Left lung (tissue), 4 donors: ENCODE measurements at regions not wholly inside any gene's neighbourhood (a gene's known extent, or its start where the extent isn't known, plus 50 kb on each side); places are given as distances from the start of the nearest gene placed in this dataset.

Experiments used
- ATAC-seq: fragments of 200-7000 bp; cut with Tn5 transposase; one replicate; pipeline ENCODE4 v1.9.1; 2020; ENCODE audit warnings: moderate library complexity
- DNase-seq, 4 donors: peaks; one replicate each; pipeline ENCODE4 v3.0.0-alpha.2; 2013 to 2020
- H3K27ac ChIP-seq, 2 donors: fragments of 200-600 bp; sonication (generic) in 1 of 2; one replicate each; pipeline versions ENCODE4 v1.5.0 to v1.8.0; 2020 to 2021
- H3K27me3 ChIP-seq, 2 donors: fragments of 200-600 bp; sonication (generic) in 1 of 2; one replicate each; pipeline versions ENCODE4 v1.5.0 to v1.8.0; 2020 to 2021
- H3K36me3 ChIP-seq, 2 donors: fragments of 200-600 bp; sonication (generic) in 1 of 2; one replicate each; pipeline versions ENCODE4 v1.5.0 to v1.8.0; 2020 to 2021
- H3K4me1 ChIP-seq, 2 donors: fragments of 200-600 bp; one replicate each; pipeline ENCODE4 v1.8.0; 2021
- H3K4me3 ChIP-seq, 2 donors: fragments of 200-600 bp; sonication (generic) in 1 of 2; one replicate each; pipeline versions ENCODE4 v1.5.0 to v1.8.0; 2020 to 2021; ENCODE audit warnings: mild to moderate bottlenecking in 1 of 2
- H3K9me3 ChIP-seq, 2 donors: fragments of 200-600 bp; sonication (generic) in 1 of 2; one replicate each; pipeline versions ENCODE4 v1.5.0 to v1.8.0; 2020 to 2021
- CTCF ChIP-seq, 2 donors: fragments of 200-600 bp; sonication (generic) in 1 of 2; IDR thresholded peaks; one replicate each; pipeline versions ENCODE4 v1.5.0 to v1.8.0; 2021; ENCODE audit warnings: antibody characterized with exemption in 2 of 2
- intact Hi-C, 2 donors: fragments of 100-400 bp; cut with DNase I; formaldehyde crosslinking; loops; one replicate each; pipeline versions ENCODE4 v1.11.2 to v1.14.2; 2022
- donor health status: DM: no; HTN: yes; CAD: no.
- donor health status: DM: no; HTN: no; CAD: no.

GRCh38 chr1:185626344-185626743 is 107.8 kb upstream of the HMCN1 start:
- DNase-seq, result no peak
- intact Hi-C loops, result no loop called here
- Histone ChIP-seq H3K27ac (no peak overlapping the region), H3K4me1 (peaks cover 0 to 5% of the 10 kb centered on the region in 2 donors), H3K9me3 (no peaks in the 10 kb centered on the region), H3K4me3 (no peak overlapping the region), H3K27me3 (no peaks in the 10 kb centered on the region), H3K36me3 (no peaks in the 10 kb centered on the region)
- no peak for ATAC-seq
- no peak for TF ChIP-seq CTCF (IDR thresholded peaks at IDR 0.05)

GRCh38 chr1:185610954-185611353 is 123.2 kb upstream of the HMCN1 start:
- intact Hi-C loops, result no loop called here
- H3K9me3 ChIP-seq, result peaks cover 0 to 3% of the 10 kb centered on the region in 2 donors
- H3K4me3 ChIP-seq, result no peak overlapping the region
- ATAC-seq, result no peak
- H3K27me3 ChIP-seq, result no peaks in the 10 kb centered on the region
- H3K4me1 ChIP-seq, result no peaks in the 10 kb centered on the region
- no peak overlapping the region for H3K27ac ChIP-seq
- TF ChIP-seq CTCF (IDR thresholded peaks at IDR 0.05), result no peak
- DNase-seq, result no peak
- H3K36me3 ChIP-seq, result no peaks in the 10 kb centered on the region

DNA sequence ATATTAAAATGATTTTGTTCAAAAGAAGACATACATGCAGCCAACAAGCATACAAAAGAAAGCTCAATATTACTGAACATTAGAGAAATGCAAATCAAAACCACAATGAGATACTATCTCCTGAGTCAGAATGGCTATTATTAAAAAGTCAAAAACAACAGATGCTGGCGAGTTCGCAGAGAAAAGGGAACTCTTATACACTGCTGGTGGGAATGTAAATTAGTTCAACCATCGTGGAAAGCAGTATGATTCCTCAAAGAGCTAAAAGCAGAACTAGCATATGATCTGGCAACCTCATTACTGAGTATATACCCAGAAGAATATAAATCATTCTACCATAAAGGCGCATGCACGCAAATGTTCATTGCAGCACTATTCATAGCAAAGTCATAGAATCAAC is 126.0 kb upstream of the HMCN1 start:
- Histone ChIP-seq H3K36me3 (no peaks in the 10 kb centered on the region), H3K4me1 (no peaks in the 10 kb centered on the region), H3K9me3 (peaks cover 0 to 3% of the 10 kb centered on the region in 2 donors), H3K4me3 (no peak overlapping the region), H3K27me3 (no peaks in the 10 kb centered on the region), H3K27ac (no peak overlapping the region)
- DNase-seq, result no peak
- intact Hi-C loops, result no loop called here
- TF ChIP-seq CTCF (IDR thresholded peaks at IDR 0.05), result no peak
- ATAC-seq, result no peak

- peaks cover 0 to 8% of the 10 kb centered on the region in 2 donors for H3K4me1 ChIP-seq
- intact Hi-C loops, result no loop called here
- no peak for TF ChIP-seq CTCF (IDR thresholded peaks at IDR 0.05)
- no peak overlapping the region for H3K27ac ChIP-seq
- H3K9me3 ChIP-seq, result no peaks in the 10 kb centered on the region
- ATAC-seq (no peak), DNase-seq (no peak)
- H3K4me3 ChIP-seq, result no peak overlapping the region
- no peaks in the 10 kb centered on the region for H3K36me3 ChIP-seq
- H3K27me3 ChIP-seq, result no peaks in the 10 kb centered on the region
These were observed 131.0 kb upstream of the HMCN1 start for GRCh38 chr1:185603158-185603557.

DNA sequence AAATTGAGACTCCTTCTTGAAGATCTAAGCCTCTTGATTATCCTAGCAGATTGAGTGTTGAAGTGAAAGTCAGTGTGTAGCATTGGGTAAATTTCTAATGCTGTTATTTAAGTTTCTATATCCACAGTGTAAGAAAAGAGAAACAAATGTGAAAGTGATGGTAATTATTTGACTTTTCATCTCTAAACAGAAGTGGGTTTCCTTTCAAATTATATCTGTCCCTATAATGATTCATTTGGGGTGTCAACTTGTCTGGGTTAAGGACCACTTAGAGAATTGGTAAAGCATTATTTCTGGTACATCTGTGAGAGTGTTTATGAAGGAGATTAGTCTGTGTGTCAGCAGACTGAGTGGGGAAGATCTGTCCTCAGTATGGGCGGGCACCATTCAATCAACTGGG is 133.0 kb upstream of the HMCN1 start:
- H3K4me1 ChIP-seq, result peaks cover 0 to 10% of the 10 kb centered on the region in 2 donors
- H3K36me3 ChIP-seq, result no peaks in the 10 kb centered on the region
- no peak for ATAC-seq
- no peak for DNase-seq
- no peak for TF ChIP-seq CTCF (IDR thresholded peaks at IDR 0.05)
- intact Hi-C loops, result no loop called here
- no peaks in the 10 kb centered on the region for H3K9me3 ChIP-seq
- H3K4me3 ChIP-seq, result no peak overlapping the region
- H3K27me3 ChIP-seq, result no peaks in the 10 kb centered on the region
- no peak overlapping the region for H3K27ac ChIP-seq
